Common myeloid progenitor, CD34-positive (primary cell): ENCODE measurements at regions not wholly inside any gene's neighbourhood (a gene's known extent, or its start where the extent isn't known, plus 50 kb on each side); places are given as distances from the start of the nearest gene placed in this dataset.

Experiments used
- CTCF ChIA-PET: fragments of 350-600 bp; sonication (Branson Sonifier 250); formaldehyde crosslinking; loops from one replicate; lab custom pipeline; 2021; ENCODE audit warnings: antibody characterized with exemption; lab: Charles Lee
- POLR2A ChIA-PET: fragments of 350-600 bp; sonication (Branson Sonifier 250); formaldehyde crosslinking; loops from one replicate; lab custom pipeline; 2021; ENCODE audit warnings: antibody characterized with exemption; lab: Charles Lee
- DNase-seq, 3 donors: peaks; one replicate each; pipeline versions ENCODE4 v3.0.0 to v3.0.0-alpha.2; 2013
- H3K27ac ChIP-seq, 2 experiments: 1 replicate in 1 of 2; 2 replicates in 1 of 2; pipeline ENCODE4 v1.7.0; 2013; ENCODE audit warnings: inconsistent platforms in 2 of 2, low read length in 2 of 2, mild to moderate bottlenecking in 2 of 2, low read depth in 1 of 2, moderate library complexity in 1 of 2; ENCODE audit not compliant: severe bottlenecking in 2 of 2, insufficient read depth in 1 of 2, poor library complexity in 1 of 2
- H3K27me3 ChIP-seq, 5 experiments: replicated peaks in 2 of 5; 1 replicate in 3 of 5; 2 replicates in 2 of 5; pipeline versions ENCODE4 v1.6.1 to v1.7.0; 2013; ENCODE audit warnings: low read length in 4 of 5, mild to moderate bottlenecking in 2 of 5, moderate library complexity in 2 of 5, inconsistent platforms in 1 of 5; ENCODE audit not compliant: insufficient read depth in 5 of 5, control insufficient read depth in 4 of 5
- H3K36me3 ChIP-seq, 4 experiments: 1 replicate in 2 of 4; 2 replicates in 2 of 4; pipeline versions ENCODE4 v1.6.1 to v1.7.0; 2013; ENCODE audit warnings: low read length in 3 of 4, control low read depth in 1 of 4, mild to moderate bottlenecking in 1 of 4; ENCODE audit not compliant: control insufficient read depth in 4 of 4, insufficient read depth in 4 of 4
- H3K4me1 ChIP-seq, 4 experiments: 1 replicate in 3 of 4; 2 replicates in 1 of 4; pipeline versions ENCODE4 v1.6.1 to v1.7.1; 2013; ENCODE audit warnings: low read length in 3 of 4, mild to moderate bottlenecking in 3 of 4, control low read depth in 1 of 4, inconsistent platforms in 1 of 4, moderate library complexity in 1 of 4; ENCODE audit not compliant: control insufficient read depth in 4 of 4, insufficient read depth in 4 of 4; ENCODE audit errors: control extremely low read depth in 1 of 4
- H3K4me3 ChIP-seq, 7 experiments: 1 replicate in 4 of 7; 2 replicates in 3 of 7; pipeline versions ENCODE4 v1.5.1 to v1.7.0; 2013; ENCODE audit warnings: mild to moderate bottlenecking in 7 of 7, low read length in 6 of 7, moderate library complexity in 6 of 7, inconsistent platforms in 2 of 7, low read depth in 2 of 7, control low read depth in 1 of 7; ENCODE audit not compliant: insufficient read depth in 4 of 7, control insufficient read depth in 1 of 7; ENCODE audit errors: extremely low read depth in 1 of 7
- H3K9me3 ChIP-seq, 5 experiments: 1 replicate in 4 of 5; 2 replicates in 1 of 5; pipeline versions ENCODE4 v1.6.1 to v1.7.1; 2013; ENCODE audit warnings: low read length in 4 of 5, mild to moderate bottlenecking in 2 of 5, inconsistent platforms in 1 of 5, low read depth in 1 of 5, moderate library complexity in 1 of 5; ENCODE audit not compliant: control insufficient read depth in 4 of 5, insufficient read depth in 2 of 5; ENCODE audit errors: control extremely low read depth in 1 of 5
- WGBS: methylation state at CpG from one replicate; pipeline ENCODE4 v1.1.5; 2013; ENCODE audit not compliant: insufficient coverage; 5-methylcytosine and 5-hydroxymethylcytosine counted together

DNA sequence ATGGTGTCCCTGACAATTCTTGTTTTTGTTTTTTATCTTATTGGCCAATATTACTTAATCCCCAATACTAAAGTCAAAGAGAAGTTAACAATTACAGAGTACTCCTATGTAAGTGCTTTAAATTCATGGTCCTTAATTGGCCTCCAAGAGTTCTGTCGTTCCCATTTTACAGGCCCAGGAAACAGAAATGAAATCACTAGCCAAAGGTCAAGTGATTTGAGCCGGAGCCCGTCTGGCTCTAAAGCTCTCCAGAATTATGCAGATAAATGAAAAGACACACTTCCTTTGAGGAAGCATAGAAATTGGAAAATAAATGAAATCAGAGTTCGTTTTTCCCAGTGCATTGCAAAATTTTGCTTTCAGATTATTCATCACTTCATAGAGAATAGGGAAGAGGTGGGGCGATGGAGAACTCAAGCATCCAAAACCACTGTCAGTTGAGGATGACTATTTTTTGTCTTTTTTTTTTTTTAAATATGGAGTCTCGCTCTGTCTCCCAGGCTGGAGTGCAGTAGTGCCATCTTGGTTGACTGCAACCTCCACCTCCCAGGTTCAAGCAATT lies 78.5 kb downstream of the MAP1LC3B2 start:
- no peaks in the 10 kb centered on the region for H3K27me3 ChIP-seq
- no peak overlapping the region for H3K27ac ChIP-seq
- H3K4me1 ChIP-seq: peaks cover 25 to 60% (median 47%) of the 10 kb centered on the region in 4 experiments
- no peaks in the 10 kb centered on the region for H3K9me3 ChIP-seq
- 81% methylated on average over 3 of the region's 6 CpGs for WGBS
- no peaks in the 10 kb centered on the region for H3K36me3 ChIP-seq
- POLR2A ChIA-PET: no interaction called here
- no peak overlapping the region for H3K4me3 ChIP-seq
- no peak for DNase-seq
- CTCF ChIA-PET: interaction anchor here (1.0 kb wide), 1 partner anchor 71 kb away, joined by 3 read pairs; no protein-coding TSS in a partner anchor

DNA sequence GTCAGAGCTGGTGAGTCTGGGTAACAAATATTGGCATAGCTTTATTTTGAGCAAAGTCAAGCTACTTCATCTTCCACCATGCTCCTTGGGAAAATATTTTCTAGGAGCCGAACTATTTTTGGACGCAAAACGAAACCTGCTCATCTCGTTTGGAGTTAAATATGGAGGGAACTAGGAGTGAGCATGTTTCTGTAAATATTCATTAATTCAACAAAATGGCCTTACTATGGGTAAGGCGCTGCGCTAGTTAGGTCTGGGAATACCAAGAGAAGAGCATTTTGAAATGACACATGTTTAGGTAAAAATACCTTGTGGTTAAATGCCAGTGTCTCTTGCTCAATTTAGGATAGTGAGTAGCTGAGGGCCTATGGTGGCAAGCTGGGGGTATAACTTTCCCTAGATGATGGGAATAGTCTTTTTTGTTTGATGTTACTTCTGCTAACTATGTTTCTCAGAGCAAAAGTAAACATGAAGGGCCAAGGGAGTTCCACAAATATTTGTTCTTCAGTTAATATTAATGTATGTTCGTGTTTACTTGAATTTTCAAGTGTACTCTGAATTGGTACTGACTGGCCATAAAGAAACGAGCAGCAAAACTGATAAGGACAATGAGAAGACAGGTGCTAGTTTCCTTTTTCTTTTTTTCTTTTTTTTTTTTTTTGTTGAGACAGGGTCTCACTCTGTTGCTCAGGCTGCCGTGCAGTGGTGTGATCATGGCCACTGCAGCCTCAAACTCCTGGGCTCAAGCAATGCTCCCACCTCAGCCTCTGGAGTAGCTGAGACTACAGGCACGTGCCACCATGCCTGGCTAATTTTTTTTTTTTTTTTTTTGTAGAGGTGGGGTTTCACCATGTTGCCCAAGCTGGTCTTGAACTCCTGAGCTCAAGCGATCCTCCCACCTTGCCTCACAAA lies 77.7 kb downstream of the MAP1LC3B2 start:
- Histone ChIP-seq H3K27me3 (no peaks in the 10 kb centered on the region), H3K36me3 (no peaks in the 10 kb centered on the region), H3K4me3 (no peak overlapping the region), H3K27ac (no peak overlapping the region), H3K4me1 (peaks cover 25 to 64% (median 48%) of the 10 kb centered on the region in 4 experiments), H3K9me3 (no peaks in the 10 kb centered on the region)
- ChIA-PET CTCF (interaction anchor here (0.6 to 1.0 kb wide), 2 partner anchors 72 to 182 kb away, joined by 3 read pairs; no protein-coding TSS in a partner anchor), POLR2A (no interaction called here)
- DNase-seq: peak in 1 of 3 donors; percentile 28
- 82% methylated on average over 5 of the region's 11 CpGs for WGBS

DNA sequence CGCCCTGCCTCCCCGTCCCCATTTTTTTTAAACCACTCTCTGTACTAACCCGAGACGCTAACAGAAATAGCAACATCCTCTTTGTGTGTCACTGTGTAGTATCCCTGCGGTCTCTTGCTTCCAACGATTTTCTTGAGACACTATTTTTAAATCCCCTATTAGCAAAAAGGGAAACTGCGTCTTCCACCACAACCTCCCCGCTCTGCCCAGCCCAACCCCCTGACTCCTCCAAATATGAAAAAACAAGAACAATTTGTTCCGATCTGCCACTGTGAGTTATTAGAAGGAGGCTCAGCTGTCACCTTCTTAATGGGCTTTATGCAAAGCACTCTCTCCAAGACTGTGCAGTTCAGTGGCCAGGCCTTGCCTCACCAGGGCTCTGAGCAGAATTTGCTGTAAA lies 76.3 kb downstream of the MAP1LC3B2 start:
- Histone ChIP-seq H3K27me3 (no peaks in the 10 kb centered on the region), H3K4me3 (peak overlapping the region in 6 of 7 experiments; percentile 21 to 47 (median 36)), H3K36me3 (no peaks in the 10 kb centered on the region), H3K4me1 (peaks cover 25 to 66% (median 49%) of the 10 kb centered on the region in 4 experiments), H3K9me3 (no peaks in the 10 kb centered on the region), H3K27ac (peak overlapping the region; percentile 40 to 72)
- DNase-seq: peak; percentile 28 to 82 (median 78)
- ChIA-PET POLR2A (no interaction called here), CTCF (interaction anchor here (1.1 kb wide), 1 partner anchor 30 kb away, joined by 3 read pairs; no protein-coding TSS in a partner anchor)
- 0% methylated on average over 7 of the region's 9 CpGs for WGBS

DNA sequence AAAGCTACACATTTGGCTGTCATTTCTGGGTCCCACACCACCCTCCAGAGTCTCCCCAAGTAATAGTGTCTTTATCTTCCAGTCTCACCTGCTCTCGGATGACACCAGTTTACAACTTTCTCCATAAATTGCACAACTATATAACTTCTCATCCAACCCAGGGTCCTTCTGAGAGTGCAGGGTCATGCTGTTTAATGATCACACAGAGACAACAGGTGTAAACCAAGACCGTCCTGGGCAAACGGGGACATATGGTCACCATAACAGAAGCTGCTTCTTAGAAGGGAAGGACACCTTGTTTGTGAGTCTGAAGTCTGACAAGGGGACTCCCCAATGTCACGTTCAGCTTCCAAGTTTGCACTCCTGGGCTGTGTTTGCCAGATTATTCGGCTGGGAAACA lies 74.3 kb downstream of the MAP1LC3B2 start:
- no peaks in the 10 kb centered on the region for H3K36me3 ChIP-seq
- H3K4me1 ChIP-seq: peaks cover 25 to 62% (median 49%) of the 10 kb centered on the region in 4 experiments
- no peaks in the 10 kb centered on the region for H3K27me3 ChIP-seq
- POLR2A ChIA-PET: interaction anchor here (0.6 kb wide), 1 partner anchor 74 kb away, joined by 4 read pairs; the partner anchor contains the start of gene MAP1LC3B2
- CTCF ChIA-PET: interaction anchor here (1.0 kb wide), 1 partner anchor 13 kb away, joined by 4 read pairs; no protein-coding TSS in a partner anchor
- DNase-seq: no peak
- no peaks in the 10 kb centered on the region for H3K9me3 ChIP-seq
- WGBS: 70% methylated on average over 4 of the region's 5 CpGs
- no peak overlapping the region for H3K4me3 ChIP-seq
- H3K27ac ChIP-seq: no peak overlapping the region

DNA sequence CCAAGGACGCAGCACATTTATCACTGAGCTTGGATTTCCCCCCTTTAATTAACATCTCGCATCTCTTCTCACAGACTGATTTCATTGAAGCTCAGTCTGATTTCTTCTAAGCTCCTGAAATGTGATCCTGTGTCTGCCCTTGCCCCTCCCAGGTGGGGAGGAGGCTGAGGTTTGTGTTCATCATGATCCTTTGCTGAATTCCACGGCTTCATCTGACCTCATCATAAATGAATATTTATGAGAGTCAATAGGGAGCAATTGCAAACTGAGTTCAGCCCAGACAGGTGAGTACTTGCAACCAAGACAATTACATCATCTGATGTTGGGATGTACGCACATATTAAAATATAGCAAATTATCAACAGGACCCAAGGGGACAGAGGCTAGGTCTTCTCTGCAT lies 72.4 kb downstream of the MAP1LC3B2 start:
- WGBS: 100% methylated on average over 1 of the region's 4 CpGs
- peaks cover 23 to 51% (median 39%) of the 10 kb centered on the region in 4 experiments for H3K4me1 ChIP-seq
- no peak for DNase-seq
- CTCF ChIA-PET: interaction anchor here (1.4 kb wide), 1 partner anchor 21 kb away, joined by 3 read pairs; no protein-coding TSS in a partner anchor
- no peaks in the 10 kb centered on the region for H3K27me3 ChIP-seq
- POLR2A ChIA-PET: no interaction called here
- no peaks in the 10 kb centered on the region for H3K9me3 ChIP-seq
- H3K36me3 ChIP-seq: no peaks in the 10 kb centered on the region
- no peak overlapping the region for H3K27ac ChIP-seq
- H3K4me3 ChIP-seq: no peak overlapping the region

DNA sequence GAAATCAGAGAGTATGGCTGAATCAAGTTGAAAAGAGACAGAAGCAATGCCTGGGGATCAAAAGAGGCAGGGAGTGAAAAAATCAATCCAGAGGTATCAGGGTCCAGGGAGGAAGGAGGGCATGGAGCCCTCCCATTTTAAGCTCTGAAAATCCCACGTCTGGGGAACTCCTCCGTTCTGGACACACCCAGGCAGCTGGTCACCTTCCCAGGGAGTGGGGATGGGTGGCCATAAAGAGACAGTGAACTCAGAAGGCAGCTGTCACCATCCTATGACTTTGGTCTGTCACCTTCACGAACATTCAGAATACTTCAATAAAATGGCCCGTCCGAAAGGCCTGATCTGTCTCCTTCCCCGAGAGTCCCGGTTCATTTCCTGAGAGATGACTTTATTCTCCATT lies 71.6 kb downstream of the MAP1LC3B2 start:
- DNase-seq: no peak
- POLR2A ChIA-PET: no interaction called here
- Histone ChIP-seq H3K4me1 (peaks cover 14 to 42% (median 30%) of the 10 kb centered on the region in 4 experiments), H3K9me3 (no peaks in the 10 kb centered on the region), H3K27ac (no peak overlapping the region), H3K4me3 (no peak overlapping the region), H3K27me3 (no peaks in the 10 kb centered on the region), H3K36me3 (no peaks in the 10 kb centered on the region)
- CTCF ChIA-PET: interaction anchor here (0.8 kb wide), 1 partner anchor 9 kb away, joined by 3 read pairs; no protein-coding TSS in a partner anchor
- 100% methylated on average over 7 of the region's 7 CpGs for WGBS
